GM12878 (cell line): ENCODE measurements at regions not wholly inside any gene's neighbourhood (a gene's known extent, or its start where the extent isn't known, plus 50 kb on each side); places are given as distances from the start of the nearest gene placed in this dataset.

Experiments used
- ATAC-seq: fragments of 200-7000 bp; cut with Tn5 transposase; 3 replicates; pipeline ENCODE4 v1.9.1; 2020; ENCODE audit warnings: mild to moderate bottlenecking, moderate library complexity
- BruUV-seq: library from RNA; stranded (reverse); fragments of 400-500 nt; replicated peaks from 2 replicates; lab custom pipeline; 2021; lab: Mats Ljungman, UMichigan
- CTCF ChIA-PET: fragments of 300-600 bp; sonication (Branson Sonifier 250); formaldehyde crosslinking; extraction: SDS; loops from one replicate; lab custom pipeline; 2021; ENCODE audit warnings: inconsistent platforms; lab: Yijun Ruan, JAX
- POLR2A ChIA-PET: fragments of 350-600 bp; formaldehyde crosslinking; extraction: SDS; loops from one replicate; lab custom pipeline; 2021; ENCODE audit warnings: inconsistent platforms; lab: Charles Lee
- RAD21 ChIA-PET: fragments of 300-600 bp; sonication (Branson Sonifier 250); formaldehyde crosslinking; loops from one replicate; lab custom pipeline; 2023; ENCODE audit warnings: antibody characterized with exemption; ENCODE audit not compliant: unreplicated experiment; lab: Charles Lee
- SMC1A ChIA-PET: fragments of 300-600 bp; sonication (Branson Sonifier 250); formaldehyde crosslinking; loops from one replicate; lab custom pipeline; 2023; ENCODE audit not compliant: unreplicated experiment, uncharacterized antibody; lab: Charles Lee
- DNase-seq: peaks from one replicate; pipeline ENCODE4 v3.0.0-alpha.2; 2011; ENCODE audit warnings: low read depth, low spot score
- FAIRE-seq: peaks from 3 replicates; lab custom pipeline; 2011; peaks lifted over from hg19 to GRCh38; lab: Jason Lieb, UNC
- H2AFZ ChIP-seq: 2 replicates; pipeline ENCODE4 v1.6.0; 2011; ENCODE audit warnings: low read depth, low read length, control low read depth; ENCODE audit not compliant: control insufficient read depth
- H3K27ac ChIP-seq: 2 replicates; pipeline ENCODE4 v1.5.1; 2011; ENCODE audit warnings: control low read depth; ENCODE audit not compliant: control insufficient read depth, insufficient read depth
- H3K27me3 ChIP-seq, 2 experiments: replicated peaks in 1 of 2; 2 replicates each; pipeline versions ENCODE4 v1.6.0 to v1.6.1; 2011; ENCODE audit warnings: low read length in 1 of 2; ENCODE audit not compliant: control insufficient read depth in 2 of 2, insufficient read depth in 2 of 2
- H3K36me3 ChIP-seq, 2 experiments: 2 replicates each; pipeline ENCODE4 v1.5.1; 2011; ENCODE audit warnings: low read length in 1 of 2; ENCODE audit not compliant: control insufficient read depth in 2 of 2, insufficient read depth in 2 of 2
- H3K4me1 ChIP-seq: 2 replicates; pipeline ENCODE4 v1.6.1; 2011; ENCODE audit warnings: mild to moderate bottlenecking, low read length, moderate library complexity, mixed read lengths; ENCODE audit not compliant: control insufficient read depth, insufficient read depth
- H3K4me2 ChIP-seq: 2 replicates; pipeline ENCODE4 v1.6.0; 2011; ENCODE audit warnings: control low read depth; ENCODE audit not compliant: control insufficient read depth, insufficient read depth
- H3K4me3 ChIP-seq: fragments of 200-600 bp; sonication (generic); 2 replicates; pipeline ENCODE4 v1.5.1; 2016
- H3K79me2 ChIP-seq: 2 replicates; pipeline ENCODE4 v1.6.0; 2011; ENCODE audit warnings: low read length; ENCODE audit not compliant: control insufficient read depth, insufficient read depth
- H3K9ac ChIP-seq: 2 replicates; pipeline ENCODE4 v1.8.0; 2011; ENCODE audit warnings: low read length, control low read depth, mixed read lengths; ENCODE audit not compliant: control insufficient read depth, insufficient read depth
- H3K9me3 ChIP-seq: replicated peaks from 3 replicates; pipeline ENCODE4 v1.5.1; 2011; ENCODE audit warnings: mild to moderate bottlenecking, low read length; ENCODE audit not compliant: control insufficient read depth, insufficient read depth
- H4K20me1 ChIP-seq: 2 replicates; pipeline ENCODE4 v1.6.0; 2011; ENCODE audit not compliant: control insufficient read depth, insufficient read depth
- ASH2L ChIP-seq: fragments of 300-600, 200-600 bp; sonication (generic); IDR thresholded peaks from 2 replicates; pipeline ENCODE4 v1.6.1; 2017; ENCODE audit warnings: low read depth, mild to moderate bottlenecking, borderline replicate concordance
- BHLHE40 ChIP-seq, 2 experiments: fragments of 450-650 bp in 1 of 2; IDR thresholded peaks; 2 replicates each; pipeline ENCODE4 v1.6.1; 2011 to 2017; ENCODE audit warnings: low read depth in 2 of 2, borderline replicate concordance in 1 of 2, improper control_type of control experiment in 1 of 2, low read length in 1 of 2, mild to moderate bottlenecking in 1 of 2
- CEBPB ChIP-seq, 2 experiments: fragments of 150-350 bp in 1 of 2; IDR thresholded peaks; 2 replicates each; pipeline ENCODE4 v1.6.1; 2012 to 2014; ENCODE audit warnings: low read depth in 2 of 2, low read length in 2 of 2, borderline replicate concordance in 1 of 2, inconsistent platforms in 1 of 2
- CREB1 ChIP-seq: IDR thresholded peaks from 2 replicates; pipeline ENCODE4 v1.6.1; 2012; ENCODE audit warnings: low read depth, mild to moderate bottlenecking, inconsistent platforms
- DPF2 ChIP-seq: fragments of 450-650 bp; IDR thresholded peaks from 2 replicates; pipeline ENCODE4 v1.6.1; 2017; ENCODE audit warnings: mild to moderate bottlenecking
- FOXK2 ChIP-seq: fragments of 450-650 bp; IDR thresholded peaks from 2 replicates; pipeline ENCODE4 v1.6.1; 2017; ENCODE audit warnings: mild to moderate bottlenecking, moderate library complexity
- GATAD2B ChIP-seq: fragments of 450-650 bp; conservative IDR thresholded peaks from 2 replicates; pipeline ENCODE4 v1.6.1; 2017; ENCODE audit warnings: low read depth, mild to moderate bottlenecking, moderate library complexity
- HCFC1 ChIP-seq: fragments of 150-350 bp; IDR thresholded peaks from 2 replicates; pipeline ENCODE4 v1.6.1; 2014; ENCODE audit warnings: low read length
- HDGF ChIP-seq: fragments of 450-650 bp; IDR thresholded peaks from 2 replicates; pipeline ENCODE4 v1.6.1; 2016; ENCODE audit warnings: antibody characterized with exemption
- IRF4 ChIP-seq: IDR thresholded peaks from 2 replicates; pipeline ENCODE4 v1.6.1; 2011; ENCODE audit warnings: low read depth, low read length
- KDM1A ChIP-seq: fragments of 200-600 bp; sonication (generic); IDR thresholded peaks from 2 replicates; pipeline ENCODE4 v1.6.1; 2016; ENCODE audit warnings: borderline replicate concordance
- MXI1 ChIP-seq: fragments of 150-350 bp; IDR thresholded peaks from 2 replicates; pipeline ENCODE4 v1.6.1; 2011; ENCODE audit warnings: low read depth, mild to moderate bottlenecking, inconsistent platforms, low read length, improper control_type of control experiment
- MYB ChIP-seq: fragments of 150-350 bp; IDR thresholded peaks from 2 replicates; pipeline ENCODE4 v1.6.1; 2014; ENCODE audit warnings: mild to moderate bottlenecking, low read depth, low read length, borderline replicate concordance
- RBBP5 ChIP-seq: fragments of 200-600 bp; sonication (generic); conservative IDR thresholded peaks from 2 replicates; pipeline ENCODE4 v1.6.1; 2016
- SRF ChIP-seq, 2 experiments: IDR thresholded peaks; 2 replicates each; pipeline ENCODE4 v1.6.1; 2011; ENCODE audit warnings: low read depth in 2 of 2, low read length in 2 of 2, mild to moderate bottlenecking in 1 of 2, moderate library complexity in 1 of 2
- TARDBP ChIP-seq: IDR thresholded peaks from 2 replicates; pipeline ENCODE4 v1.6.1; 2016; ENCODE audit warnings: borderline replicate concordance
- ZBTB4 ChIP-seq: fragments of 450-650 bp; formaldehyde crosslinking; IDR thresholded peaks from 2 replicates; pipeline ENCODE4 v1.4.0; 2022; ENCODE audit warnings: mild to moderate bottlenecking, moderate library complexity
- ZNF622 ChIP-seq: fragments of 450-650 bp; IDR thresholded peaks from 2 replicates; pipeline ENCODE4 v1.6.1; 2017; ENCODE audit warnings: mild to moderate bottlenecking, inconsistent platforms
- WGBS: methylation state at CpG from one replicate; pipeline ENCODE4 v1.1.6; 2016; ENCODE audit warnings: low lambda C conversion rate; ENCODE audit not compliant: insufficient replicate concordance, insufficient coverage; ENCODE audit errors: missing lambda C conversion rate; 5-methylcytosine and 5-hydroxymethylcytosine counted together
- in situ Hi-C: fragments of 300-500 bp; cut with MboI; formaldehyde crosslinking; loops from 9 replicates; pipeline ENCODE4 v1.14.3; 2018; ENCODE audit warnings: mixed read lengths
- intact Hi-C: fragments of 100-400 bp; cut with micrococcal nuclease; formaldehyde crosslinking; loops from one replicate; pipeline ENCODE4 v1.14.2; 2022; ENCODE audit not compliant: unreplicated experiment

DNA sequence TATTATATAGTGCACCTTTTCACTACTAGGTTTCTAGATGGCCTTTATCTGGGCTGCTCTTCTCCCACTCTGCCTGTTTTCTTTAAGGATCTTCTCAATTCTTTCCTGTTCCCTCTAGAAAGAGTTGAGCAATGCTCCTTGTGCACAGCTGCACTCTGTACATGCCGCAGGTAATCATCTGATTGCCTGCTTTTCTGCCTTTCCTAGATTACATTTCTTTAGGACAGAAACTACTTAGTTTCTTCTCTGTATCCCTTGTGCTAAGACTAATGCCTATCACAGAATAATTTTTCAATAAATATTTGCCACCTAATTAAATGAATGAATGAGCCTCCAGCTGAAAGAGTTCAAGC is 802.4 kb upstream of the ID2 start:
- 92% methylated on average over 1 of the region's 1 CpG for WGBS
- POLR2A ChIA-PET, result no interaction called here
- Histone ChIP-seq H3K4me2 (no peak overlapping the region), H2AFZ (no peak overlapping the region), H3K79me2 (no peaks in the 10 kb centered on the region), H3K4me3 (no peak overlapping the region), H4K20me1 (no peaks in the 10 kb centered on the region), H3K36me3 (no peaks in the 10 kb centered on the region), H3K27me3 (no peaks in the 10 kb centered on the region), H3K9me3 (no peaks in the 10 kb centered on the region), H3K27ac (no peak overlapping the region), H3K4me1 (no peaks in the 10 kb centered on the region), H3K9ac (no peak overlapping the region)
- RAD21 ChIA-PET, result no interaction called here
- DNase-seq (no peak), FAIRE-seq (no peak), ATAC-seq (no peak)
- in situ Hi-C loops, result no loop called here
- SMC1A ChIA-PET, result interaction anchor here (1.2 to 1.4 kb wide), 3 partner anchors 8 to 32 kb away, joined by 3 to 5 read pairs (median 3); no protein-coding TSS in a partner anchor
- intact Hi-C loops, result no loop called here
- CTCF ChIA-PET, result interaction anchor here (1.3 kb wide), 1 partner anchor 10 kb away, joined by 3 read pairs; no protein-coding TSS in a partner anchor
- TF ChIP-seq DPF2, result no peak
- no peak for TF ChIP-seq RBBP5
- TF ChIP-seq SRF (IDR thresholded peaks at IDR 0.05; ENCODE audit: low read depth in 2 of 2, low read length in 2 of 2), result no peak
- TF ChIP-seq BHLHE40 (IDR thresholded peaks at IDR 0.05; ENCODE audit: borderline replicate concordance in 1 of 2, low read depth in 2 of 2, low read length in 1 of 2), result no peak
- no peak for TF ChIP-seq KDM1A
- no peak for TF ChIP-seq ASH2L
- no TSS peak for BruUV-seq

DNA sequence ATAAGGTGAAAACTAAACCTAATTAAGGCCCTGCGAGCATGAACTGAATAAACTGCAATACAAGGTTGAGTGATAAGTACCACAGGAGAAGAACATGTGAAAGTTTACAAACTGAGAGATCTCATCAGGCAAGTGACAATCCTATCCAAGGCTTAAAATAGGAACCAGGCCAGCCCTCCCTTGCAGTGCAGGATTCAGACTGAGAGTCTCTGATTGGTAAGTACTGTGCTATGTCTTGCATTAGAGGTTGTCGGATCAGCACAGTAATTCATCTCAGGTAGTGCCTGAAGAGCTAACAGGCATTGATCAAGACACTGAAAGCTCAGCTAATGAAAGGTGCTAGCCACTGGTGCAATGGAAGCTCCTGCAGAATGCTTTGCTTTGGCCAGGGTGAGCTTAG is 801.7 kb upstream of the ID2 start:
- ChIA-PET CTCF (interaction anchor here (1.0 to 1.3 kb wide), 4 partner anchors 9 to 36 kb away, joined by 3 to 5 read pairs (median 3); no protein-coding TSS in a partner anchor), POLR2A (interaction anchor here (0.5 to 0.7 kb wide), 3 partner anchors 21 to 882 kb away, joined by 3 to 6 read pairs (median 3); no protein-coding TSS in a partner anchor), RAD21 (no interaction called here), SMC1A (interaction anchor here (1.1 to 1.4 kb wide), 3 partner anchors 8 to 89 kb away, joined by 3 to 5 read pairs (median 3); no protein-coding TSS in a partner anchor)
- no peaks in the 10 kb centered on the region for H3K4me1 ChIP-seq
- intact Hi-C loops, result no loop called here
- in situ Hi-C loops, result no loop called here
- no peak for FAIRE-seq
- no peak for DNase-seq
- no peaks in the 10 kb centered on the region for H3K27me3 ChIP-seq
- H3K27ac ChIP-seq, result no peak overlapping the region
- no peak for ATAC-seq
- no TSS peak for BruUV-seq
- H3K9me3 ChIP-seq, result no peaks in the 10 kb centered on the region
- no peaks in the 10 kb centered on the region for H3K79me2 ChIP-seq
- H3K4me3 ChIP-seq, result no peak overlapping the region
- H2AFZ ChIP-seq, result no peak overlapping the region
- H3K36me3 ChIP-seq, result no peaks in the 10 kb centered on the region
- H4K20me1 ChIP-seq, result no peaks in the 10 kb centered on the region
- H3K9ac ChIP-seq, result no peak overlapping the region
- 91% methylated on average over 2 of the region's 2 CpGs for WGBS
- no peak overlapping the region for H3K4me2 ChIP-seq
- TF ChIP-seq ZNF622 (no peak), MYB (no peak), GATAD2B (no peak), HDGF (no peak), ZBTB4 (CRISPR knock-in tag) (no peak), FOXK2 (no peak), TARDBP (no peak), IRF4 (no peak), MXI1 (no peak), CEBPB (IDR thresholded peaks at IDR 0.05; ENCODE audit: borderline replicate concordance in 1 of 2, low read depth in 2 of 2, low read length in 2 of 2) (no peak), BHLHE40 (IDR thresholded peaks at IDR 0.05; ENCODE audit: borderline replicate concordance in 1 of 2, low read depth in 2 of 2, low read length in 1 of 2) (no peak), HCFC1 (no peak), CREB1 (no peak)
